SK-N-SH (cell line): ENCODE measurements at regions not wholly inside any gene's neighbourhood (a gene's known extent, or its start where the extent isn't known, plus 50 kb on each side); places are given as distances from the start of the nearest gene placed in this dataset.

Source experiments
- CTCF ChIA-PET: fragments of 300-600, 350-600 bp; formaldehyde crosslinking; extraction: SDS; loops from one replicate; lab custom pipeline; 2021; lab: Yijun Ruan, JAX
- POLR2A ChIA-PET: fragments of 350-600 bp; sonication (Branson Sonifier 250); formaldehyde crosslinking; extraction: SDS; loops from one replicate; lab custom pipeline; 2020; ENCODE audit warnings: antibody characterized with exemption, inconsistent platforms; lab: Yijun Ruan, JAX
- DNase-seq: peaks from one replicate; pipeline ENCODE4 v3.0.0; 2012
- H2AFZ ChIP-seq: fragments of 200-600 bp; sonication (generic); 2 replicates; pipeline ENCODE4 v1.8.1; 2016; ENCODE audit warnings: antibody characterized with exemption, mild to moderate bottlenecking, low read depth
- H3F3A ChIP-seq: fragments of 200-600 bp; sonication (generic); replicated peaks from 2 replicates; pipeline ENCODE3; 2016; ENCODE audit warnings: antibody characterized with exemption, mild to moderate bottlenecking; ENCODE audit not compliant: insufficient read depth
- H3K27ac ChIP-seq, 2 experiments: fragments of 200-500 bp in 1 of 2; fragments of 200-600 bp in 1 of 2; sonication (Bioruptor generic) in 1 of 2; sonication (generic), shearing (Covaris generic) in 1 of 2; 2 replicates each; pipeline versions ENCODE4 v1.5.1 to v1.6.1; 2014 to 2016; ENCODE audit warnings: low read depth in 2 of 2, inconsistent platforms in 1 of 2, low read length in 1 of 2, mild to moderate bottlenecking in 1 of 2, mixed read lengths in 1 of 2
- H3K27me3 ChIP-seq: fragments of 200-600 bp; sonication (generic), shearing (Covaris generic); 2 replicates; pipeline ENCODE4 v1.6.1; 2016; ENCODE audit warnings: mixed run types; ENCODE audit not compliant: insufficient read depth
- H3K36me3 ChIP-seq, 2 experiments: fragments of 200-500 bp in 1 of 2; fragments of 200-600 bp in 1 of 2; sonication (Bioruptor generic) in 1 of 2; sonication (generic) in 1 of 2; replicated peaks in 1 of 2; 2 replicates each; pipeline versions ENCODE3 to v1.5.1; 2014 to 2016; ENCODE audit warnings: low read length in 1 of 2, mild to moderate bottlenecking in 1 of 2; ENCODE audit not compliant: insufficient read depth in 2 of 2, control insufficient read depth in 1 of 2
- H3K4me1 ChIP-seq, 2 experiments: fragments of 200-500 bp in 1 of 2; fragments of 200-600 bp in 1 of 2; sonication (Bioruptor generic) in 1 of 2; sonication (generic), shearing (Covaris generic) in 1 of 2; 2 replicates each; pipeline versions ENCODE4 v1.5.1 to v1.6.1; 2014 to 2016; ENCODE audit warnings: low read depth in 1 of 2, low read length in 1 of 2, mixed run types in 1 of 2; ENCODE audit not compliant: insufficient read depth in 2 of 2, control insufficient read depth in 1 of 2
- H3K4me2 ChIP-seq: fragments of 200-600 bp; sonication (generic), shearing (Covaris generic); 2 replicates; pipeline ENCODE4 v1.6.1; 2017; ENCODE audit warnings: mixed run types
- H3K4me3 ChIP-seq, 2 experiments: fragments of 200-500 bp in 1 of 2; fragments of 200-600 bp in 1 of 2; sonication (Bioruptor generic) in 1 of 2; sonication (generic), shearing (Covaris generic) in 1 of 2; 2 replicates each; pipeline versions ENCODE4 v1.5.1 to v1.8.1; 2014 to 2016; ENCODE audit warnings: low read depth in 2 of 2, inconsistent platforms in 1 of 2, low read length in 1 of 2, mild to moderate bottlenecking in 1 of 2, mixed read lengths in 1 of 2, moderate library complexity in 1 of 2
- H3K79me2 ChIP-seq: fragments of 200-600 bp; sonication (generic); 2 replicates; pipeline ENCODE4 v1.8.1; 2017; ENCODE audit warnings: mild to moderate bottlenecking; ENCODE audit not compliant: insufficient read depth
- H3K9ac ChIP-seq: fragments of 200-600 bp; sonication (generic); 2 replicates; pipeline ENCODE4 v1.6.1; 2017; ENCODE audit warnings: mixed run types
- H3K9me2 ChIP-seq: fragments of 200-600 bp; sonication (generic); 2 replicates; pipeline ENCODE4 v1.6.1; 2017; ENCODE audit warnings: mixed run types
- H3K9me3 ChIP-seq: fragments of 200-600 bp; sonication (generic); 2 replicates; pipeline ENCODE4 v1.6.1; 2017; ENCODE audit warnings: mixed run types, mild to moderate bottlenecking, moderate library complexity
- H4K20me1 ChIP-seq: fragments of 200-600 bp; sonication (generic); 2 replicates; pipeline ENCODE4 v1.6.1; 2017; ENCODE audit warnings: mild to moderate bottlenecking, mixed run types; ENCODE audit not compliant: insufficient read depth
- EP300 ChIP-seq, 2 experiments: IDR thresholded peaks; 2 replicates each; pipeline versions ENCODE4 v1.4.0 to v1.6.1; 2012; ENCODE audit warnings: borderline replicate concordance in 1 of 2, low read depth in 1 of 2, low read length in 1 of 2
- EZH2phosphoT487 ChIP-seq: fragments of 200-600 bp; sonication (generic); IDR thresholded peaks from 2 replicates; pipeline ENCODE4 v1.6.1; 2017; ENCODE audit warnings: low read depth, mixed run types, mild to moderate bottlenecking, antibody characterized with exemption, moderate library complexity, borderline replicate concordance
- GABPA ChIP-seq: IDR thresholded peaks from 2 replicates; pipeline ENCODE4 v1.4.0; 2012; ENCODE audit warnings: low read depth, mild to moderate bottlenecking
- GATA2 ChIP-seq: sonication (generic); formaldehyde crosslinking; IDR thresholded peaks from 2 replicates; pipeline ENCODE4 v1.5.0; 2020; ENCODE audit warnings: mild to moderate bottlenecking, missing genetic modification reagents
- IRF3 ChIP-seq: fragments of 150-350 bp; IDR thresholded peaks from 2 replicates; pipeline ENCODE4 v1.6.1; 2016; ENCODE audit warnings: mild to moderate bottlenecking, low read depth, low read length
- JUND ChIP-seq: IDR thresholded peaks from 2 replicates; pipeline ENCODE4 v1.4.0; 2012
- MAX ChIP-seq: IDR thresholded peaks from 2 replicates; pipeline ENCODE4 v1.4.0; 2012; ENCODE audit warnings: low read depth
- POLR2AphosphoS5 ChIP-seq: IDR thresholded peaks from 2 replicates; pipeline ENCODE4 v1.6.1; 2012; ENCODE audit warnings: low read depth, low read length
- RAD21 ChIP-seq: IDR thresholded peaks from 2 replicates; pipeline ENCODE4 v1.6.1; 2012; ENCODE audit warnings: mild to moderate bottlenecking, low read length
- RCOR1 ChIP-seq: fragments of 150-350 bp; IDR thresholded peaks from 2 replicates; pipeline ENCODE4 v1.6.1; 2017; ENCODE audit warnings: antibody characterized with exemption, low read length
- SIN3A ChIP-seq: IDR thresholded peaks from 2 replicates; pipeline ENCODE4 v1.6.1; 2012; ENCODE audit warnings: low read depth, mild to moderate bottlenecking, low read length, moderate library complexity, borderline replicate concordance
- SMC3 ChIP-seq: IDR thresholded peaks from 2 replicates; pipeline ENCODE4 v1.6.1; 2012; ENCODE audit warnings: low read depth, low read length, improper control_type of control experiment
- TAF1 ChIP-seq: IDR thresholded peaks from 2 replicates; pipeline ENCODE4 v1.6.1; 2012; ENCODE audit warnings: low read depth, mild to moderate bottlenecking, low read length, moderate library complexity, borderline replicate concordance
- TEAD4 ChIP-seq: IDR thresholded peaks from 2 replicates; pipeline ENCODE4 v1.4.0; 2012; ENCODE audit warnings: mild to moderate bottlenecking, borderline replicate concordance; ENCODE audit not compliant: insufficient read depth
- WGBS: methylation state at CpG from one replicate; pipeline ENCODE4 v1.1.6; 2017; ENCODE audit warnings: low lambda C conversion rate; 5-methylcytosine and 5-hydroxymethylcytosine counted together
- TF ChIP-seq, protein P1 (sequence below): fragments of 200-600 bp; sonication (generic); IDR thresholded peaks from 2 replicates; pipeline ENCODE4 v1.6.1; 2017; ENCODE audit warnings: antibody characterized with exemption, mild to moderate bottlenecking, moderate library complexity
- TF ChIP-seq, protein P2 (sequence below): IDR thresholded peaks from 2 replicates; pipeline ENCODE4 v1.6.1; 2012; ENCODE audit warnings: mild to moderate bottlenecking, low read depth, low read length, moderate library complexity

DNA sequence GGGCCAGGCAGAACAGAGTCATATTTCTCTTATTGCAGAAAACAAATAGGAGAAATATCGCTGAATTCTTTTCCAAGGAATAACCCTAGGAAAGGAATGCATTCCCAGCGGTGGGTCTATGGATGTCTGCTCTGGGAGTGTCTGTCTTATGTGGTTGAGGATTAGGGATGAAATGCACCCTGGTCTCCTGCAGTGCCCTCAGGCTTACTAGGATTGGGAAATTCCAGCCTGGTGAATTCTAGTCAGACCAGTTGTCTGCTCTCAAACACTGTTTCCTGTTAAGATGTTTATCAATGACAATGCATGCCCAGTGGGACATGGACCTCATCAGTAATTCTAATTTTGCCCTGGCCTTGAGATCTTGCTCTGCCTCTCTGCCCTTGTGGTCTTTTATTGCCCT, 136.1 kb upstream of the ELAVL2 start:
- Histone ChIP-seq H3K9me3 (no peaks in the 10 kb centered on the region), H3K79me2 (no peaks in the 10 kb centered on the region), H2AFZ (no peak overlapping the region), H3K27ac (no peak overlapping the region), H4K20me1 (no peaks in the 10 kb centered on the region), H3F3A (no peaks in the 10 kb centered on the region), H3K9ac (no peak overlapping the region), H3K4me3 (no peak overlapping the region), H3K4me1 (no peaks in the 10 kb centered on the region), H3K27me3 (no peaks in the 10 kb centered on the region), H3K36me3 (no peaks in the 10 kb centered on the region), H3K9me2 (no peaks in the 10 kb centered on the region), H3K4me2 (no peak overlapping the region)
- POLR2A ChIA-PET: no interaction called here
- TF ChIP-seq GABPA (no peak), GATA2 (no peak), IRF3 (no peak), SMC3 (no peak), EZH2phosphoT487 (no peak), MAX (no peak), TEAD4 (no peak), RCOR1 (no peak), JUND (no peak), EP300 (IDR thresholded peaks at IDR 0.05; ENCODE audit: borderline replicate concordance in 1 of 2, low read depth in 1 of 2, low read length in 1 of 2) (no peak), POLR2AphosphoS5 (no peak), SIN3A (no peak), RAD21 (no peak), TAF1 (no peak)
- TF ChIP-seq, protein P1, sequence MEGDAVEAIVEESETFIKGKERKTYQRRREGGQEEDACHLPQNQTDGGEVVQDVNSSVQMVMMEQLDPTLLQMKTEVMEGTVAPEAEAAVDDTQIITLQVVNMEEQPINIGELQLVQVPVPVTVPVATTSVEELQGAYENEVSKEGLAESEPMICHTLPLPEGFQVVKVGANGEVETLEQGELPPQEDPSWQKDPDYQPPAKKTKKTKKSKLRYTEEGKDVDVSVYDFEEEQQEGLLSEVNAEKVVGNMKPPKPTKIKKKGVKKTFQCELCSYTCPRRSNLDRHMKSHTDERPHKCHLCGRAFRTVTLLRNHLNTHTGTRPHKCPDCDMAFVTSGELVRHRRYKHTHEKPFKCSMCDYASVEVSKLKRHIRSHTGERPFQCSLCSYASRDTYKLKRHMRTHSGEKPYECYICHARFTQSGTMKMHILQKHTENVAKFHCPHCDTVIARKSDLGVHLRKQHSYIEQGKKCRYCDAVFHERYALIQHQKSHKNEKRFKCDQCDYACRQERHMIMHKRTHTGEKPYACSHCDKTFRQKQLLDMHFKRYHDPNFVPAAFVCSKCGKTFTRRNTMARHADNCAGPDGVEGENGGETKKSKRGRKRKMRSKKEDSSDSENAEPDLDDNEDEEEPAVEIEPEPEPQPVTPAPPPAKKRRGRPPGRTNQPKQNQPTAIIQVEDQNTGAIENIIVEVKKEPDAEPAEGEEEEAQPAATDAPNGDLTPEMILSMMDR: no peak
- TF ChIP-seq, protein P2, sequence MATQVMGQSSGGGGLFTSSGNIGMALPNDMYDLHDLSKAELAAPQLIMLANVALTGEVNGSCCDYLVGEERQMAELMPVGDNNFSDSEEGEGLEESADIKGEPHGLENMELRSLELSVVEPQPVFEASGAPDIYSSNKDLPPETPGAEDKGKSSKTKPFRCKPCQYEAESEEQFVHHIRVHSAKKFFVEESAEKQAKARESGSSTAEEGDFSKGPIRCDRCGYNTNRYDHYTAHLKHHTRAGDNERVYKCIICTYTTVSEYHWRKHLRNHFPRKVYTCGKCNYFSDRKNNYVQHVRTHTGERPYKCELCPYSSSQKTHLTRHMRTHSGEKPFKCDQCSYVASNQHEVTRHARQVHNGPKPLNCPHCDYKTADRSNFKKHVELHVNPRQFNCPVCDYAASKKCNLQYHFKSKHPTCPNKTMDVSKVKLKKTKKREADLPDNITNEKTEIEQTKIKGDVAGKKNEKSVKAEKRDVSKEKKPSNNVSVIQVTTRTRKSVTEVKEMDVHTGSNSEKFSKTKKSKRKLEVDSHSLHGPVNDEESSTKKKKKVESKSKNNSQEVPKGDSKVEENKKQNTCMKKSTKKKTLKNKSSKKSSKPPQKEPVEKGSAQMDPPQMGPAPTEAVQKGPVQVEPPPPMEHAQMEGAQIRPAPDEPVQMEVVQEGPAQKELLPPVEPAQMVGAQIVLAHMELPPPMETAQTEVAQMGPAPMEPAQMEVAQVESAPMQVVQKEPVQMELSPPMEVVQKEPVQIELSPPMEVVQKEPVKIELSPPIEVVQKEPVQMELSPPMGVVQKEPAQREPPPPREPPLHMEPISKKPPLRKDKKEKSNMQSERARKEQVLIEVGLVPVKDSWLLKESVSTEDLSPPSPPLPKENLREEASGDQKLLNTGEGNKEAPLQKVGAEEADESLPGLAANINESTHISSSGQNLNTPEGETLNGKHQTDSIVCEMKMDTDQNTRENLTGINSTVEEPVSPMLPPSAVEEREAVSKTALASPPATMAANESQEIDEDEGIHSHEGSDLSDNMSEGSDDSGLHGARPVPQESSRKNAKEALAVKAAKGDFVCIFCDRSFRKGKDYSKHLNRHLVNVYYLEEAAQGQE: no peak
- no peak for DNase-seq
- WGBS: 12% methylated on average over 2 of the region's 2 CpGs
- CTCF ChIA-PET: no interaction called here
